SKM-1 treated with dmso at 0.1 percent for 144 hours (cell line): ENCODE measurements at regions not wholly inside any gene's neighbourhood (a gene's known extent, or its start where the extent isn't known, plus 50 kb on each side); places are given as distances from the start of the nearest gene placed in this dataset.
"Not testable (repeated sequence)": the region's sequence is repeated elsewhere in the genome, so short reads cannot be mapped to it uniquely, and the experiment has no call there.

Experiments
- DNase-seq: peaks from one replicate; lab custom pipeline; 2025; ENCODE audit not compliant: unreplicated experiment; lab: John Stamatoyannopoulos, UW

DNA sequence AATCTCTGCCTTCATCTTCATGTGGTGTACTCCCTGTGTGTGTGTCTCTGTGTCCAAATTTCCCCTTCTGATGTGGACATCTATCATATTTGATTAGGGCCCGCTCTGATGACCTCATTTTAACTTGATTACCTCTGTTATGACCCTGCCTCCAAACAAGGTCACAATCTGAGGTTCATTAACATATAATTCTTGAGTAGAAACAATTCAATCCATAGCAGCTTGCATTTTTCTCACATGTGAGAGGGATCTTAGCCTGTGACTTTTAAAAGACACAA, 130.9 kb upstream of the RAB4A start:
- DNase-seq: no peak

DNA sequence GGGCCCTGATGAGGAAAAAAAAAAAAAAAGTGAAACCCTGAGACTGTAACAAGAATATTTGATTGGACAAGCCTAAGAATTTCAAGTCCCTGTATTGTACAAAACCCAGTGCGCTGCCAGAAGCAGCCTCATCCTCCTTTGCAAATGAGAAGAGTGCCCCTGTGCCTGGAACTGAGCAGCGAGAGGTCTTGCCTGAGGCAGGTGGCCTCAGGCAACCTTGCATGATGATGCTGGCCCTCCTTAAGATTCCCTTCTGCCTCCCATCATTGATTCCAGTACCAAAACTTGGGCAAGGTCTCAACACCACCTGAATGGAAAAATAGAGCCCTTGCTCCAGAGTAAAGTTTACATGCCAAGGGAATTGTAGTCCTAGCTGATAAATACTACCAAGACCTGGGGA, 129.6 kb upstream of the RAB4A start:
- no peak for DNase-seq

DNA sequence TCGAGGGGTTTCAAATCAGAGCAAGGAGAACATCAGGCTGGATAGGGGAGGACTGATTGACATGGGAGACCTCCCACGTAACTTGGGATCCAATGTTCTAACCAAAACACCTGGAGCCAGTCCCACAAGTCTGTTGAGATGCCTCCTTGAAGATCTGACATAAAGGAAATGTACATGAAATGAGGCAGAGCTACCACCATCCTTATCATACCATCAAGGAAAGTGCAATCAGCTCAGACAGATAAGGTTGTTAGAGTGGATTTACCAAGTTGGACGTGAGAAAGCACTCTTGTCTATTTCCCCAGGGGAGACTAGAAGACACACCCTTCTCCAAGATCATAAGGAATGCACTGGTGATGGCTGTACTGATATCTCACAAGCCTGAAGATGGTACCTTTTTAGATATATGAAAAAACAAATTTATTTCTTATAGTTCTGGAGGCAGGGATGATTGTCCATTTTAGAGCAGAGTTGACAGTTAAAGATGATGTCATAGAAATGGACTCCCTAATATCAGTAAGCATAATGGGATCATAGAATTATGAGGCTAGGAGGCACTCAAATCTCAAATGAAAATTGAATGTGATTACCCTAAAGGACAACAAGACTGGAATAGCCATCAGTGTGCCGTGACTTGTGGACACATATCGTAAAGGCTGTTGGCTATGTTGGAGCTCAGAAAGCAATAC, 129.1 kb upstream of the RAB4A start:
- DNase-seq: no peak

DNA sequence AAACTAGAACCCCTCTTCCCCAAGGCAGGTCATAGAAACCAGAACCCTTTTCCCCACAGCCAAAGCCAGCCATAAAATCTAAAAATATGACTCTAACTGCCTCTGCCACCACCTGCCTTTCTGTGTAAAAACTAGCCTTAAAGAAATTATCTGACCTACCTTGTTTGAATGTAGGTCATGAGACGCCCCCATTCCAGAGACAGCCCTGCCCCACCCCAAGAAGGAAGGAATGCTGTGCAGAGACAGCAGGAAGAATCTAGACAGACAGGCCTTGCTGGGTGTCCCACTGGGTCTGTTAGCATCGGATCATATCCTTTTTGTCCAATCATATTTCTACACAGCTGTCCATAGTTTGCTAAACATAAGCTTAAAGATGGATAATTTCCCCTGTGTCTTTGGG, 128.4 kb upstream of the RAB4A start:
- DNase-seq: no peak

DNA sequence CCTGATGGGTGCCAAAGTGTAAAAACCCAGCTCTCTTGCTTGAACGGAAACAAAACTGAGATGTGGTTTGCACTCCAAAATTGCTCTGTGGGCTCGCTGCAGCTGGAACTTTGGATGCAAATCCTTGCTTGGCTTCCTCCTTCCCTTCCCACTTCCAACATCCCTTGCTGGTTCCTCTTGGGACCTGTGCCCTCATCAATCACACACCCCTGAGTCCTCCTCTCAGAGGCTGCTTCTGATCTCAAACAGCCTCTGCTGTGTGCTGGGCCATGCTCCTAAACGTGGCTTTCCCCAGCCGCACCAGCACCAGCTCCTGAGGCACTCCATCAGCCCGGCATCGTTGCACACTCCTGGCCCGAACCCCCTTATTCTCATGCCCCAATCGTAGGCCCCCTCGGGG, 124.3 kb upstream of the RAB4A start:
- DNase-seq: no peak

DNA sequence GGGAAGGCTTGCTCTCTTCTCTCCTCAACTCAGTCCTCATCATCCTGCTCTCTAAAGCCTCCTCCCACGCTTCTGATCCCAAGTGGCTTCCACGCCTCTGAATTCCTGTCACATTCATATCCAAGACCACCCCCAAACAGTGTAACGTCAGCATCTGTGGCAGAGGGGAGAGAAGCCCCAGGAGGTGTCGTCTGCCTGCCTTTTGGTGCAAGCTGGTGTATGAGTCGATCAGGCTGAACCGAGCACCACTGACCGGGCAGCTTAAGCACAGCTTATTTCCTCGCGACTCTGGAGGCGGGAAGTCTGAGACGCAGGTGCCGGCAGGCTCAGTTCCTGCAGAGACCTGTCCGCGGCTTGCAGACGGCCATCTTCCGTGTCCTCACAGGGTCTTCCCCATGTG, 123.8 kb upstream of the RAB4A start:
- no peak for DNase-seq

DNA sequence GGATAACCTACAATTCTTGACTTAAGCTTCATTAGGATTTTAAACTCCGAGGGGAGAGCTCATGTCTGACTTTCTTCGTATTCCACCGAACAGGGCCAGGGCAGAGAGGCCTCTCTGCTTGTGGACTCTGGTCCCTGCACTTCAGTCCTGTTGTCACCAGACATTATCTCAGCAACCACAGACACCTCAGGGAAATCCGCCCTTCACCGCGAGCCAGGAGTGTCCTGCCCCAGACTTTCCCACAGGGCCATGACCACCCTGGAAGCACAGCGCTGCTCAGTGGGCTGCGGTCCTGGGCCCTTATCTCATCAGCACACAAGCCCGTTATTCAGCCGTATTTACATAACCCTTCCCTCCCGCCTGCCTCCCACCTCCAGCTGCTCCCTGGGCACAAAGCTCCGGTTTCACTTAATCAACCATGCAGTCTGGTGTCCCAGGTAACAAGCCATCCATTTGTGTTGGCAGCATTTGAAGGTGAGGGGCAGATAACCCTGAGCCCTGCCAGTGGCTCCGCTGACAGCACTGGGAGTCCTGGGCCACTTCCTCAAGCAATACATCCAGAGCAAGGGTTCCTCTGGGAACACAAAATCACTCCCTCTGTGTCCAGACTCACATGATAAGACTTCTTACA, 122.8 kb upstream of the RAB4A start:
- DNase-seq: no peak

DNA sequence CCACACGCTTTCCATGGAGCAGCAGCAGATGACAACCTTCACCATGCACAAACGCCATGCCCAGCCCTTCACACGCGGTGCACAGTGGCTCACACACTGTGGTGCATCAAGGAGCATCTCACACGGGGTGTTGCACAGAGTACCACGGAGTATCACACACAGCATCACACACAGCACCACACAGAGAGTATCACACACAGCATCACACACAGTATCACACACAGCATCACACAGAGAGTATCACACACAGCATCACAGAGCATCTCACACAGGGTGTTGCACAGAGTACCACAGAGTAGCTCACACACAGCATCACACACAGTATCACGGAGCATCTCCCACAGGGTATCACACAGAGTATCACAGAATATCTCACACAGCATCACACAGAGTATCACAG, 122.2 kb upstream of the RAB4A start:
- no peak for DNase-seq

DNA sequence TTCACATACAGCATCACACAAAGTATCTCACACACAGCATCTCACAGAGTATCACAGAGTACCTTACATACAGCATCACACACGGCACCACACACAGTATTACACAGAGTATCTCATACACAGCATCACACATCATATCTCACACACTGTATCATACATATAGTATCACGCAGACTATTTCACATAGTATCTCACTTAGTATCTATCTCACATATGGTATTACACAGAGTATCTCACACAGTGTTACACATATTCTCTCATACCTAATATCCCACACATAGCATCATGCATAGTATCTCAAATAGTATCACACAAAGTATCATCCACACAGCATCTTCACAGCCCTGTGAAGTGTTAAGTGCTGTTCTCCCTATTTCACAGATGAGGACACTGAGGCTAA, 121.5 kb upstream of the RAB4A start:
- no peak for DNase-seq

DNA sequence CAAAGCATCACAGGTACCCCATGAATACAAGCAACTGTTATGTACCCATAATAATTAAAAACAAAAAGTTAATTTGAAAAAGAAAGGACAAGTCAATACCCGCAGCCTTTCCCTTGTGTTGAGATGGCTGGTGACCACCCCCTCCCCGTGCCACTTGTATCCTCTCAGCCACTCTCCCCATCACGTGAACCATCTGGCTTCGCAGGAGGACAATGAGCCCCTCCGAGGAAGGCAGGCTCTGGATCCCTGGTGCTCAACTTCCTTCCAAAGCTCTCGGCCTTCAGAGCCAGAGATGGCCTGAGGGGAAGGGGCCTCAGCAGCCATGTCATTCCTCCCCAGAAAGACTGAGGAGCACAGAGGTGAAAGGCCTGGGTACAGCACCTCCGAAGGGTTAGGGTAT, 120.4 kb upstream of the RAB4A start:
- no peak for DNase-seq

DNA sequence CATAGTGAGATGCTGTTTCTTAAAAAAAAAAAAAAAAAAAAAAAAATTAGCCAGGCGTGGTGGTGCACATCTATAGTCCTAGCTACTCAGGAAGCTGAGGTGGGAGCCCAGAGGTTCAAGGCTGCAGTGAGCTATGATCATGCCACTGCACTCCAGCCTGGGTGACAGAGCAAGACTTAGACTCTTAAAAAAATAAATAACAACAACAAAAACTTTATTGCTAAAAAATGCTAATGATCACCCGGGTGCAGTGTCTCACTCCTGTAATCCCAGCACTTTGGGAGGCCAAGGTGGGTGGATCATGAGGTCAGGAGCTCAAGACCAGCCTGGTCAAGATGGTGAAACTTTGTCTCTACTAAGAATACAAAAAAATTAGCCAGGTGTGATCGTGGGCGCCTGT, 119.5 kb upstream of the RAB4A start:
- DNase-seq: not testable (repeated sequence)

DNA sequence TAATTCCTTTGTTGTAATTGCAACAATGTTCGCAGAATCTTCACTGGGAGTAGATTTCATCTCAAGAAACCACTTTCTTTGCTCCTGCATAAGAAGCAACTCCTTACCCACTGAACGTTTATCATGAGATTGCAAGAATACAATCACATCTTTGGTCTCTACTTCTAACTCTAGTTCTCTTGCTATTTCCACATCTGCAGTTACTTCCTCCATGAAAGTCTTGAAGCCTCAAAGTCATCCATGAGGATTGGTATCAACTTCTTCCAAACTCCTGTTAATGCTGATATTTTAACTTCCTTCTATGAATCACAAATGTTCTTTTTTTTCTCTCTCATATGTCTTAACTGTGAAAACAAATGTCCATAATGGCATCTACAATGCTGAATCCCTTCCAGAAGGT, 118.6 kb upstream of the RAB4A start:
- no peak for DNase-seq

DNA sequence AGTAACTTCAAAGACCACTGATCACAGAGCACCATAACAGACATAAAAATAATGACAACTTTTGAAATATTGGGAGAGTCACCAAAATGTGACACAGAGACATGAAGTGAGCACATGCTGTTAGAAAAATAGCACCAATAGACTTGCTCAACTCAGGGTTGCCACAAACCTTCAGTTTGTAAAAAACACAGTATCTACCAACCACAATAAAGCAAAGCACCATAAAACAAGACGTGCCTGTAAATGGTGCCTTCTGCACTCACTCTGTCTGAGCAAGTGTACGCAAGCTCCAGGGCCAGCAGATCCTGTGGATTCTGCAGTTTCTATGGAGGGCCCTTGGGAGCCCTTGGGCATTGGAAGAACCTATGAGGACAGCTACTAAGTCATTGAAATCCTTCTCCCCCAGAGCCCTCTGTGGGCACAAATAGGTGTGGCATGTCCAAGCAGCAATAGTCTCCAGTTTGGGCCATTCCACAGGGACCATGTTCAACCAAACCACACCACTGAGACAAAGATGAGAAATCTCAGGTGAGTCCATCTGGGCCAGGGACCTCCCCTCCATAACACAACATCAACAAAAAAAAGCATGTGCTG, 116.9 kb upstream of the RAB4A start:
- no peak for DNase-seq

DNA sequence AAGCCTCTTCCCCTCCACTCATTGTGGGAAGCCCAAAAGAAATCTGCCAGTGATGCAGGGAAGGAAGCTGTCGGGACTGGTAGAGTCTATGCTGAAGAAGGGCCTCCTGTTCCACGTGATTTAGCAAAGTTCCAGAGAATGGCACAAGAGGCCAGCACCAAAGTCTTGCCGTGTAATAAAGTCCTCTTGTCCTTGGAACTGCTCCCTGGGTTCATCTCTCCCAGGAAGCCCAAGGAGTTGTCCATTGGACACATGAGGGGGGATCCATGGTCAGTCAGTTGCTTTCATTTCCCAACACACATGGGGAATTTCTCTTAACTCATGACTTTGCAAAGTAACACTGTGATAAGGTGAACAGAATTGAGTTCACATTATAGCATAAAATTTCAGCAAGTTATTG, 116.1 kb upstream of the RAB4A start:
- DNase-seq: no peak

DNA sequence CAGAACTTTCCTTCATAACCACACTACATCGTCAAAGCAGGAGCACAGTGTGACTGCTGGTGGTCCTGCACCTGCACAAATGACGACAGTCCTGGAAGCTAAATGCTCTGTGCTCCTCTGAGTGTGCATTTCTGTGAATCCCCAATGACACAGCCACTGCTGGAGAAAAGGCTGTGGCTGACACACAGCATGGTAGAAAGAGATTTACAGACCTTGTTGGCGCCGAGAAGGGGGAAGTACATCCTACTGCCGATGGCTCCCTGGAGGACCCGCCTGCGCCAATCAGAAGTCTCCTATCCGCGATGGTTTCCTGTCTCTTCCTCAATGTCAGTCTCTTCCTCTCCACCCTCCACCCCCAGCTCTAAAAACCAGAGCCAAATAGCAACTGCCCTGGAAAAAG, 115.4 kb upstream of the RAB4A start:
- no peak for DNase-seq

DNA sequence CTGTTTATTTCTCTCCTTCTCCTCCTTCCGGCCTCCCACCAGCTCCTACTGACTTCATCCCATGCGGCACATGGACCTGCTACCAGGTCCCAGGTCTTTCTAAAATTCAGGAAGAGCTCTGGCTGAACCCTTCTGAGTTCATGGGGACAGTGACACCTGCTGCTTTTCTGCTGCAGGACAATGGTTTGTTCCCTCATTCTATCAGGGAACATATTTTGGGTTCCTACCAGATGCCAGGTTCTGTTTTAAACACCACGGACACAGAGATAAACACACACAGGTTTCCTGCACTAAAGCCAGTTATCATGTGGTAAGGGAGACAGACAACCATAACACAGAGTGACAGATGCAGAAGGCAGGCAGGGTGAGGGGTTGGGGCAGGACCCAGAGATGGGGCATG, 114.0 kb upstream of the RAB4A start:
- peak; percentile 31 for DNase-seq

DNA sequence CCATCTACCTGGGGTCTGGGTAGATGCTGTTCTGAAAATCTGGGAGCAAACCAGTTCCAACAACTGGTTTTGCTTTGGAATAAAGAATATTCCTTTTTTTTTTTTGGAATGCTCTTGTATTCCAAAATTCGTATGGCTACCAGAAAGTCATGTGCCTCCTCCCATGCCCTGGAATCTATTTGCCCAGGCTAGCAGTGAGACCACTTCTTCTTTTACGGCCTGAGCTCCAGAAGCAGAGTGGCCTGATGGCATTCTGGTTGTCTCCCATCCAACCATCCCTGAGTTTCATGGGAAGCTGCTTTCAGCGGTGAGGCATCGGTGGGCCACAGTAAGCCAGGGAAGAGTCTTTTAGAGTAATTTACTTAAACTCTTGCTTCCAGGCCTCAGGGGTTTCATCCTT, 113.4 kb upstream of the RAB4A start:
- no peak for DNase-seq

DNA sequence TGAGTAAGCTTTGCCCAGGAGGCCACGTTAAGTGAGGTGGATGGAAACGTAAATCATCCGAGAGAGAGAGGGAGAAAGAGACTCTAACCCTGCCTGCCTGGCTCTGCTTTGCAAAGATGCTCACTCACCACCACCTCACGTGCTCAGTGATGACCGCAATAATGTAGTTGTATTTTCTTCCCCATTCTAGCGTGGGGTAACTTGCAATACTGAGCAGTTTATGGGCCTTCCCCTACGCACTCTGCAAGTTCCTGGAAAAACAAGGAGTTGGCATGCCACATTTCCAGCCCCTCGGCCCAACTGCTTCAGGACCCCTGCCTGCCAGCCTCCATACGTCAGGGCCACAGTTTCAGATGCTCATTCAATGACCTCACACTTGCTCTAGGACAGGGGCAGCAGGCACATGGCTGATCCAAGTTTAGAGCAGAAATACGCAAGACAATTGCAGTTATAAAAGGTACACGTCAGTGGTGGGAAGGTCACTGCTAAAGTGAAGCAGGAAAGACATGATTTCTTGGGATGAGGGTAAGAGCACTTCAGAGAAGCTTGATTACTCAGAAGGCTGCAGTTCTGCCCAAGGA, 112.5 kb upstream of the RAB4A start:
- DNase-seq: peak; percentile 94

DNA sequence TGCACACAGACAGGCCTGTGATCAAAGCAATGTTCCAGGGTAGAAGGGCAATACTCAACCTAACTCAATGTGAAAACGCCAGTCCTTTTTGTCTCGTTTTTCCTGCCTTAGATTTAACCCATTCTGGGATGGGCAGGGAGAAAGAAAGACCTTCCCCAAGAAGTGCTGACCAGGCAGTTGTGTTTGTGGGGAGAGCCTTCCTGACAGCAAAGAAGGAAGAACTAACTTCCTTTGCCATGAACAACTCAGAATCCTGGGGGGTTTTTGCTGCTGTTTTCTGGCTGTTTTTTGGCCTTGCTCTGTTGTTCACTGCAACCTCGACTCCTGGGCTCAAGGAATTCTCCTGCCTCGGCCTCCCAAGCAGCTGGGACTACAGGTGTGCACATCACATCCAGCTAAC, 112.0 kb upstream of the RAB4A start:
- no peak for DNase-seq

DNA sequence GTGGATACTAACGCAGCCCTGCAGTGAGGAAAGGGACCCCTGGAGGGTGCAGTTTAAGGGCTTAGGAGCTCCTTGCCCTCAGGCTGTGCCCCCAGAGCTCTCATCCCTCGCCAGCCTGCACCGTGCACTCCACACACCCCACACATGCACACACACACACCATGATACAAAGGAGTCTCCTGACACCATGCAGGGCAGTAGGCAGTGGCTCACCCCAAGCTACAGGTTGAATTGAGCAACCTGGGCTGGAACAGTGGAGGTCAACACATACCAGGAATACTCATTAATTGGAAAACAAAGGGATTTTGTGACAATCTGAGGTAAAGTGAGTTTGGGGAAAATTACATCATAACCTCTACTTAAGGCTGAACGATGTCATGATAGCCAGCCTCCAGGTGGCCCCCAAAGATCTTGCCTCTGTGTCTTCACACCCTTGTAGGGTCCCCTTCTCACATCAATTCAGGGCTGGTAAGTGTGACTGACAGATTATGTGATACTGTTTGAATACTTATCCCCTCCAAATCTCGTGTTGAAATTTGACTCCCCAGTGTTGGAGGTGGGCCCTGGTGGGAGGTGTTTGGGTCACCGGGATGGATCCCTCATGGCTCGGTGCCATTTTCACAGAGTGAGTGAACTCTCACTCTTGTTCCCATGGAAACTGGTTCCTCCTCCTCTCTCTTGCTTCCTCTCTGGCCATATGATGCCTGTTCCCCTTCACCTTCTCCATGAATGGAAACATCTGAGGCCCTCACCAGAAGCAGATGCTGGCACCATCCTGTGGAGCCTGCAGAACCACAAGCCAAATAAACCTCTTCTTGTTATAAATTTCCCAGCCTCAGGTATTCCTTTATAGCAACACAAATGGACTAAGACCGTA, 111.0 kb upstream of the RAB4A start:
- peak; percentile 44 for DNase-seq

DNA sequence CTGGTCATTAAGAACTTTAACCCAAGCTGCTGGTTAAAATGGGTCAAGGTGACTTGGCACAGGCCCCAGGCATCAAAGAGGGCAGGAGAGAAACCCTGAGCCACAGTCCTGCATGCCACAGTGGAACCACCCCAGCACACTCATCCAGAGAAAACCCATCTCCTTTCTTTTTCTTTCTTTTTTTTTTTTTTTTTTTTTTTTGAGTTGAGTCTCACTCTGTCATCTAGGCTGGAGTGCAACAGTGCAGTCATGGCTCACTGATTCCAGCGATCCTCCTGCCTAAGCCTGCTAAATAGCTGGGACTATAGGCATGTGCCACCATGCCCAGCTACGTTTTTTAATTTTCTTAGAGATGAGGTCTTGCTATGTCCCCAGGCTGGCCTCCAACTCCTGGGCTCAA, 109.2 kb upstream of the RAB4A start:
- DNase-seq: no peak
